ENCODE measurements at regions not wholly inside any gene's neighbourhood (a gene's known extent, or its start where the extent isn't known, plus 50 kb on each side); places are given as distances from the start of the nearest gene placed in this dataset.

GRCh38 chr12:3994500-3994899, 121.3 kb upstream of the PARP11 start:
- intact Hi-C loops (cut with micrococcal nuclease), result loop anchor here (2.0 kb wide), 1 partner anchor 110 kb away; no protein-coding TSS in a partner anchor
- no peak overlapping the region for H3K4me3 Mint-ChIP-seq
- no peak for TF ChIP-seq CTCF (IDR thresholded peaks at IDR 0.05)

GRCh38 chr12:3992945-3993344, 119.7 kb upstream of the PARP11 start:
- ChIA-PET CTCF (interaction anchor here (0.6 to 12.6 kb wide), 3 partner anchors 264 to 284 kb away, joined by 3 to 206 read pairs (median 3); no protein-coding TSS in a partner anchor), POLR2A (interaction anchor here (0.6 to 1.4 kb wide), 2 partner anchors 39 to 280 kb away, joined by 4 to 8 read pairs; partner anchors contain the start of gene CCND2)
- H3K27ac Mint-ChIP-seq, result no peak overlapping the region
- peaks cover 2% of the 10 kb centered on the region for H3K27me3 Mint-ChIP-seq
- TF ChIP-seq CTCF (IDR thresholded peaks at IDR 0.05), result no peak
- intact Hi-C loops (cut with micrococcal nuclease), result no loop called here
- H3K9me3 Mint-ChIP-seq, result no peaks in the 10 kb centered on the region
- peaks cover 15% of the 10 kb centered on the region for H3K4me1 Mint-ChIP-seq
- H3K36me3 Mint-ChIP-seq (ENCODE audit: low read depth), result no peaks in the 10 kb centered on the region
- no peak for DNase-seq
- ATAC-seq (ENCODE audit: low read depth), result no peak
- no peak overlapping the region for H3K4me3 Mint-ChIP-seq

More at GRCh38 chr12:3994500-3994899, 121.3 kb upstream of the PARP11 start:
- Mint-ChIP-seq H3K9me3 (no peaks in the 10 kb centered on the region), H3K36me3 (ENCODE audit: low read depth) (no peaks in the 10 kb centered on the region), H3K4me1 (peaks cover 4% of the 10 kb centered on the region), H3K27me3 (peaks cover 2% of the 10 kb centered on the region), H3K27ac (peak overlapping the region; percentile 12)
- CTCF ChIA-PET, result interaction anchor here (0.7 to 12.6 kb wide), 8 partner anchors 30 to 530 kb away, joined by 3 to 206 read pairs (median 4); partner anchors contain the start of gene CCND2
- POLR2A ChIA-PET, result interaction anchor here (1.0 to 1.4 kb wide), 2 partner anchors 113 to 278 kb away, joined by 3 to 4 read pairs; partner anchors contain the start of gene CCND2
- DNase-seq, result no peak
- ATAC-seq (ENCODE audit: low read depth), result no peak

GRCh38 chr12:3991798-3992580, 118.8 kb upstream of the PARP11 start:
- Mint-ChIP-seq H3K4me3 (no peak overlapping the region), H3K27ac (no peak overlapping the region), H3K36me3 (ENCODE audit: low read depth) (no peaks in the 10 kb centered on the region), H3K9me3 (no peaks in the 10 kb centered on the region), H3K4me1 (peaks cover 19% of the 10 kb centered on the region), H3K27me3 (peaks cover 2% of the 10 kb centered on the region)
- ATAC-seq (ENCODE audit: low read depth) (no peak), DNase-seq (no peak)
- intact Hi-C loops (cut with micrococcal nuclease), result no loop called here
- ChIA-PET POLR2A (no interaction called here), CTCF (interaction anchor here (1.0 to 12.6 kb wide), 3 partner anchors 12 to 285 kb away, joined by 3 to 206 read pairs (median 3); no protein-coding TSS in a partner anchor)
- TF ChIP-seq CTCF (IDR thresholded peaks at IDR 0.05), result no peak

- intact Hi-C loops (cut with micrococcal nuclease), result no loop called here
- peaks cover 2% of the 10 kb centered on the region for H3K27me3 Mint-ChIP-seq
- CTCF ChIA-PET, result interaction anchor here (0.9 to 1.9 kb wide), 3 partner anchors 105 to 286 kb away, joined by 3 to 12 read pairs (median 3); no protein-coding TSS in a partner anchor
- POLR2A ChIA-PET, result interaction anchor here (0.6 to 1.1 kb wide), 2 partner anchors 42 to 127 kb away, joined by 5 read pairs; no protein-coding TSS in a partner anchor
- peaks cover 19% of the 10 kb centered on the region for H3K4me1 Mint-ChIP-seq
- no peak for TF ChIP-seq CTCF (IDR thresholded peaks at IDR 0.05)
- no peaks in the 10 kb centered on the region for H3K9me3 Mint-ChIP-seq
- ATAC-seq (ENCODE audit: low read depth) (no peak), DNase-seq (no peak)
- H3K4me3 Mint-ChIP-seq, result no peak overlapping the region
- H3K27ac Mint-ChIP-seq, result no peak overlapping the region
- no peaks in the 10 kb centered on the region for H3K36me3 Mint-ChIP-seq (ENCODE audit: low read depth)
Observed at GRCh38 chr12:3990501-3991280, 117.5 kb upstream of the PARP11 start.

All from activated B cell treated with CpG ODN at 0.5 μM for 24 hours (primary cell).